HEK293 (cell line): ENCODE measurements at regions not wholly inside any gene's neighbourhood (a gene's known extent, or its start where the extent isn't known, plus 50 kb on each side); places are given as distances from the start of the nearest gene placed in this dataset.

Source experiments
- HOXD13 ChIP-seq: sonication (generic); formaldehyde crosslinking; IDR thresholded peaks from 2 replicates; pipeline ENCODE4 v1.8.0; 2022; ENCODE audit warnings: missing genetic modification reagents, borderline replicate concordance
- REPIN1 ChIP-seq: fragments of 450-650 bp; formaldehyde crosslinking; IDR thresholded peaks from 2 replicates; pipeline ENCODE4 v1.5.1; 2017; ENCODE audit warnings: missing biosample characterization, missing genetic modification characterization, low read depth
- ZBTB20 ChIP-seq: fragments of 450-650 bp; formaldehyde crosslinking; IDR thresholded peaks from 2 replicates; pipeline ENCODE4 v1.5.1; 2016; ENCODE audit warnings: missing biosample characterization, missing genetic modification characterization
- ZNF423 ChIP-seq: fragments of 450-650 bp; formaldehyde crosslinking; IDR thresholded peaks from 2 replicates; pipeline ENCODE4 v1.5.1; 2016; ENCODE audit warnings: missing biosample characterization, missing genetic modification characterization
- ZNF426 ChIP-seq: fragments of 450-650 bp; formaldehyde crosslinking; IDR thresholded peaks from 2 replicates; pipeline ENCODE4 v1.5.1; 2017; ENCODE audit warnings: missing biosample characterization, missing genetic modification characterization, mild to moderate bottlenecking, inconsistent platforms, moderate library complexity
- ZNF677 ChIP-seq: fragments of 450-650 bp; IDR thresholded peaks from 2 replicates; pipeline ENCODE4 v1.5.0; 2018; ENCODE audit warnings: missing biosample characterization, mild to moderate bottlenecking, missing genetic modification characterization, moderate library complexity
- TF ChIP-seq, protein P1 (sequence below): fragments of 450-650 bp; IDR thresholded peaks from 2 replicates; pipeline ENCODE4 v1.5.1; 2018; ENCODE audit warnings: missing biosample characterization, missing genetic modification characterization
- TF ChIP-seq, protein P2 (sequence below): fragments of 450-650 bp; formaldehyde crosslinking; IDR thresholded peaks from 2 replicates; pipeline ENCODE4 v1.5.1; 2016; ENCODE audit warnings: missing biosample characterization, missing genetic modification characterization
- TF ChIP-seq, protein P3 (sequence below): sonication (generic); formaldehyde crosslinking; IDR thresholded peaks from 2 replicates; pipeline ENCODE4 v1.8.1; 2022; ENCODE audit warnings: mild to moderate bottlenecking, moderate library complexity, missing genetic modification reagents
- TF ChIP-seq, protein P4 (sequence below): fragments of 450-650 bp; formaldehyde crosslinking; IDR thresholded peaks from 2 replicates; pipeline ENCODE4 v1.5.1; 2017; ENCODE audit warnings: missing biosample characterization, missing genetic modification characterization

DNA sequence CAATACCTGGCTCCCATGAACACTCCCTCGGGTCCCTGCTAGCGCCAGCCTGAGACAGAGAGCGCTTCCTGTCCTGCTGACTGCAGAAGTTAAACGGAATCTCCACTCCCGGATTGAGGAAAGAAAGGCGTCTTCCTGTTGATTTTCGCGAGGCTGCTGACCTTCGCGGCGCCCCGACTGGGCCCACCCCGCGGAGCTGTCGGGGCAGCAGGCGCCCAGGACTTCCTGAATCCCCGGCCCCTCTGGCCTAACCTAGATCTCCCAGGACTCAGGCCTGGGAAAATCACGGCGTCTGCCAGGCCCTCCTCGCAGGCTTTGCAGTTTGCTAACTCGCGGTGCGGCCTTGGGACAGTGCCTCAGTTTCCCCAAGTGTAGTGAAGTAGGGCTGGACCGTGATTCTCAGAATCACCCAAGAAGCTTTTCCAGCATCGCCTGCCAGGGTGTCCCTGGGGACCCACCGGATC lies 108.8 kb downstream of the KCTD15 start:
- TF ChIP-seq REPIN1 (tag by site-specific recombination) (no peak), ZNF677 (tag by site-specific recombination) (no peak), ZBTB20 (no peak), HOXD13 (CRISPR knock-in tag) (no peak), ZNF426 (tag by site-specific recombination) (no peak), ZNF423 (tag by site-specific recombination) (no peak)
- TF ChIP-seq, protein P1, sequence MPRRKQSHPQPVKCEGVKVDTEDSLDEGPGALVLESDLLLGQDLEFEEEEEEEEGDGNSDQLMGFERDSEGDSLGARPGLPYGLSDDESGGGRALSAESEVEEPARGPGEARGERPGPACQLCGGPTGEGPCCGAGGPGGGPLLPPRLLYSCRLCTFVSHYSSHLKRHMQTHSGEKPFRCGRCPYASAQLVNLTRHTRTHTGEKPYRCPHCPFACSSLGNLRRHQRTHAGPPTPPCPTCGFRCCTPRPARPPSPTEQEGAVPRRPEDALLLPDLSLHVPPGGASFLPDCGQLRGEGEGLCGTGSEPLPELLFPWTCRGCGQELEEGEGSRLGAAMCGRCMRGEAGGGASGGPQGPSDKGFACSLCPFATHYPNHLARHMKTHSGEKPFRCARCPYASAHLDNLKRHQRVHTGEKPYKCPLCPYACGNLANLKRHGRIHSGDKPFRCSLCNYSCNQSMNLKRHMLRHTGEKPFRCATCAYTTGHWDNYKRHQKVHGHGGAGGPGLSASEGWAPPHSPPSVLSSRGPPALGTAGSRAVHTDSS (tag by site-specific recombination), result no peak
- TF ChIP-seq, protein P2, sequence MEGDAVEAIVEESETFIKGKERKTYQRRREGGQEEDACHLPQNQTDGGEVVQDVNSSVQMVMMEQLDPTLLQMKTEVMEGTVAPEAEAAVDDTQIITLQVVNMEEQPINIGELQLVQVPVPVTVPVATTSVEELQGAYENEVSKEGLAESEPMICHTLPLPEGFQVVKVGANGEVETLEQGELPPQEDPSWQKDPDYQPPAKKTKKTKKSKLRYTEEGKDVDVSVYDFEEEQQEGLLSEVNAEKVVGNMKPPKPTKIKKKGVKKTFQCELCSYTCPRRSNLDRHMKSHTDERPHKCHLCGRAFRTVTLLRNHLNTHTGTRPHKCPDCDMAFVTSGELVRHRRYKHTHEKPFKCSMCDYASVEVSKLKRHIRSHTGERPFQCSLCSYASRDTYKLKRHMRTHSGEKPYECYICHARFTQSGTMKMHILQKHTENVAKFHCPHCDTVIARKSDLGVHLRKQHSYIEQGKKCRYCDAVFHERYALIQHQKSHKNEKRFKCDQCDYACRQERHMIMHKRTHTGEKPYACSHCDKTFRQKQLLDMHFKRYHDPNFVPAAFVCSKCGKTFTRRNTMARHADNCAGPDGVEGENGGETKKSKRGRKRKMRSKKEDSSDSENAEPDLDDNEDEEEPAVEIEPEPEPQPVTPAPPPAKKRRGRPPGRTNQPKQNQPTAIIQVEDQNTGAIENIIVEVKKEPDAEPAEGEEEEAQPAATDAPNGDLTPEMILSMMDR (tag by site-specific recombination), result no peak
- TF ChIP-seq, protein P3, sequence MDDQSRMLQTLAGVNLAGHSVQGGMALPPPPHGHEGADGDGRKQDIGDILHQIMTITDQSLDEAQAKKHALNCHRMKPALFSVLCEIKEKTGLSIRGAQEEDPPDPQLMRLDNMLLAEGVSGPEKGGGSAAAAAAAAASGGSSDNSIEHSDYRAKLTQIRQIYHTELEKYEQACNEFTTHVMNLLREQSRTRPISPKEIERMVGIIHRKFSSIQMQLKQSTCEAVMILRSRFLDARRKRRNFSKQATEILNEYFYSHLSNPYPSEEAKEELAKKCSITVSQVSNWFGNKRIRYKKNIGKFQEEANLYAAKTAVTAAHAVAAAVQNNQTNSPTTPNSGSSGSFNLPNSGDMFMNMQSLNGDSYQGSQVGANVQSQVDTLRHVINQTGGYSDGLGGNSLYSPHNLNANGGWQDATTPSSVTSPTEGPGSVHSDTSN (CRISPR knock-in tag), result no peak
- TF ChIP-seq, protein P4, sequence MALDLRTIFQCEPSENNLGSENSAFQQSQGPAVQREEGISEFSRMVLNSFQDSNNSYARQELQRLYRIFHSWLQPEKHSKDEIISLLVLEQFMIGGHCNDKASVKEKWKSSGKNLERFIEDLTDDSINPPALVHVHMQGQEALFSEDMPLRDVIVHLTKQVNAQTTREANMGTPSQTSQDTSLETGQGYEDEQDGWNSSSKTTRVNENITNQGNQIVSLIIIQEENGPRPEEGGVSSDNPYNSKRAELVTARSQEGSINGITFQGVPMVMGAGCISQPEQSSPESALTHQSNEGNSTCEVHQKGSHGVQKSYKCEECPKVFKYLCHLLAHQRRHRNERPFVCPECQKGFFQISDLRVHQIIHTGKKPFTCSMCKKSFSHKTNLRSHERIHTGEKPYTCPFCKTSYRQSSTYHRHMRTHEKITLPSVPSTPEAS (tag by site-specific recombination), result no peak
